HFFc6 (cell line): ENCODE measurements at regions not wholly inside any gene's neighbourhood (a gene's known extent, or its start where the extent isn't known, plus 50 kb on each side); places are given as distances from the start of the nearest gene placed in this dataset.

ENCODE experiments used
- DNase-seq: peaks from one replicate; pipeline ENCODE4 v3.0.0-alpha.2; 2018
- H3K27ac Mint-ChIP-seq: 2 replicates; pipeline ENCODE4 v1.8.0; 2020; ENCODE audit warnings: mild to moderate bottlenecking, mixed read lengths
- H3K27me3 Mint-ChIP-seq: 2 replicates; pipeline ENCODE4 v1.8.0; 2021; ENCODE audit warnings: mild to moderate bottlenecking, moderate library complexity, mixed read lengths; ENCODE audit not compliant: insufficient read depth
- H3K36me3 Mint-ChIP-seq: 2 replicates; pipeline ENCODE4 v1.8.0; 2021; ENCODE audit warnings: low read depth, mixed read lengths
- H3K4me1 Mint-ChIP-seq: 2 replicates; pipeline ENCODE4 v1.8.0; 2020; ENCODE audit warnings: low read depth, mixed read lengths
- H3K4me3 Mint-ChIP-seq: 2 replicates; pipeline ENCODE4 v1.8.0; 2020; ENCODE audit warnings: mild to moderate bottlenecking, moderate library complexity, mixed read lengths
- H3K9me3 Mint-ChIP-seq: 2 replicates; pipeline ENCODE4 v1.8.0; 2020; ENCODE audit warnings: mild to moderate bottlenecking, mixed read lengths
- CTCF ChIP-seq: fragments of 200-600 bp; sonication (generic); IDR thresholded peaks from 2 replicates; pipeline ENCODE4 v1.5.0; 2021; ENCODE audit warnings: antibody characterized with exemption, mild to moderate bottlenecking

DNA sequence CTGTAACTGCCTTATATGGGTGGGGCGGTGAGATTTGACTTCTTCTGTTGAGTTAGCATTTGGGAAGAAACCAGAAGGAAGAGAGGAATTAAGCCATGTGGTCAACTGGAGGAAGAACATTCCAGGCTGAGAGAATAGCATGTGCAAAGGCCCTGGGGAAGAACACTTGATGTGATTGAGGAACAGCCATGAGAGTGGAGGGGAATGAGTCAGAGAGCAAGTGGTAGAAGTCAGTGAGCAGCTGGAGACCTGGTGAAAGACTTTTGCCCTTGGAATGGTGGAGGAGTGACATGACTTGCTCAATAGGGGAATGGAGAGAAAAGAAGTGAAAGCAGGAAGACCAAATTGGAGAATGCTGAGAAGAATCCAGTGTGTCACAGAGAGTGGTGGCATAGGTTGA lies 327.8 kb upstream of the HAND2 start:
- H3K4me1 Mint-ChIP-seq = no peaks in the 10 kb centered on the region
- TF ChIP-seq CTCF = no peak
- H3K4me3 Mint-ChIP-seq = no peak overlapping the region
- no peaks in the 10 kb centered on the region for H3K36me3 Mint-ChIP-seq
- H3K27ac Mint-ChIP-seq = no peak overlapping the region
- peaks cover 13% of the 10 kb centered on the region for H3K9me3 Mint-ChIP-seq
- no peaks in the 10 kb centered on the region for H3K27me3 Mint-ChIP-seq
- DNase-seq = no peak

DNA sequence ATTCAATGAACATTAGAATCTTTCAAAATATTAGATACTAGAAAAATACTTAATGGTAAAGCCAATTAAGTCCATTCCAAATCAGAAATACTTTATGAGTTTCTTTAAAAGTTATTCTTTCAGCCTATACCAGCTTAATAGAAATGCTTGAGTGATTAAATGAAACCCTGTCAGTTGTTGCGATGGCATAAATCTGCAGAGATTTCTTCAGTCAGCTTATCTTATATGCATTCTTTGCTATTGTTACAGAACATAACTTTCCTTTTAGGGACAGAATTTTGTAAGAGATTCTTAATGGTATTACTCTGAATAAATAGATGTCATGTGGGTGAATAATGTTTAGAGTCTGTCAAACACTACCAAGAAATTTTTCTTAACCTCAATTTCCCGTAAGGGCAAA lies 325.0 kb upstream of the HAND2 start:
- no peak for DNase-seq
- Mint-ChIP-seq H3K36me3 (no peaks in the 10 kb centered on the region), H3K27me3 (no peaks in the 10 kb centered on the region), H3K27ac (no peak overlapping the region), H3K4me3 (no peak overlapping the region), H3K4me1 (no peaks in the 10 kb centered on the region), H3K9me3 (peaks cover 13% of the 10 kb centered on the region)
- TF ChIP-seq CTCF = no peak

DNA sequence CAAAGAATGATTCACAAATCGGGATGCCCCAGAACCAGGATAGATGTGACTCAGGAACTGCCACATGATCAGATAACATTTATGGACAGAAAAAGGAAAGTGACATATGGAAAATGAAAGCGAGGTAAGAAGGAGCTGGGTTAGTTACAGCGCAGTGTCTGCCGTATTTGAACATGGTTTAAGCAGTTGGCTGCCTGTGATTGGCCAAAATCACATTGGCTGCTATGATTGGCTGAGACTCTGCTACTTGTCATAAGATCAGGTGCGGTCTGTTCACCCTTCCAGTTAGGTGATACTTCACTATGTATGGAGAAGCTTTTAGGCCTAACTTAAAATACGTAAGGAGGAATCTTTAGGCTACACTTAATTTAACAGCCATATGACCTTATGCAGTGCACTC lies 322.7 kb upstream of the HAND2 start:
- H3K9me3 Mint-ChIP-seq = peaks cover 7% of the 10 kb centered on the region
- no peak overlapping the region for H3K27ac Mint-ChIP-seq
- H3K27me3 Mint-ChIP-seq = no peaks in the 10 kb centered on the region
- DNase-seq = no peak
- H3K4me1 Mint-ChIP-seq = no peaks in the 10 kb centered on the region
- TF ChIP-seq CTCF = no peak
- H3K36me3 Mint-ChIP-seq = no peaks in the 10 kb centered on the region
- no peak overlapping the region for H3K4me3 Mint-ChIP-seq

DNA sequence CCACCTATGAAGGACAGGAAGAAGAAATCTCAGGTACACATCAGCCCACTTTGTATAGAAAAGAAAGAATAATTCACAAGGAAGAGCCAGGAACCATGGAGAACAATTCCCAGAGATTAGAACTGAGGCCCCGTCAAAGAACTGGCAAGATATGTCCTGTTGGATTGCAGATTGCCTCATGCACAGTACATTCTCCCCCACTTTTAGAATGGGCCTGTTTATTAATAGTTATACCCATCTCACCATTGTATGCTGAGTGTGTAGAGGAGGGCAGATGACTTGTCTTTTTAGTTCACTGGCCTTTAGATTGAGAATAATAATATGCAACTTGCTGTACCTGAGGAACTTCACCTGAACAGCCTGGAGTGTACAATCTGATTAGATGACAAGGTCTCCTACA lies 315.6 kb upstream of the HAND2 start:
- no peak overlapping the region for H3K27ac Mint-ChIP-seq
- no peaks in the 10 kb centered on the region; the same call in 1 of the 2 replicates for H3K27me3 Mint-ChIP-seq
- no peak for TF ChIP-seq CTCF
- no peaks in the 10 kb centered on the region for H3K4me1 Mint-ChIP-seq
- DNase-seq = no peak
- H3K9me3 Mint-ChIP-seq = peaks cover 12% of the 10 kb centered on the region
- no peaks in the 10 kb centered on the region for H3K36me3 Mint-ChIP-seq
- H3K4me3 Mint-ChIP-seq = no peak overlapping the region

DNA sequence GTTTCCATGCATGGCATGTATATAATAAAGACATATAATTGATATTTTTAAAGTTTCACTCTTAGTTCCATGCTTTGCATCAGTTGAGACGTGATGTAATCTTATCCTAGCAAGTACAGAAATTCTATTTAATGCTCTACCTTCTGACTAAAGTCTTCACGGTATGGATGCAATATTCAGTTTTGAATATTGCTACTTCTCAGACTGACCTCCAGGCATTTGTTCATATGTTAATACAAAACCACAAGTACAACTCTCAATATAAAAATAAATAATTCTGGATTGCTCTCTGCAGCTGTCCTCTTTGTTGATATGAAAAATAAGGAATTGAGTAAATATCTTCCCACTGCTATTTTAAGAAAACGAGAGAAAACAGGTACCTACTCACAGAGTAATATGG lies 309.8 kb upstream of the HAND2 start:
- no peaks in the 10 kb centered on the region for H3K27me3 Mint-ChIP-seq
- peaks cover 12% of the 10 kb centered on the region for H3K9me3 Mint-ChIP-seq
- H3K4me1 Mint-ChIP-seq = no peaks in the 10 kb centered on the region
- no peak for DNase-seq
- H3K27ac Mint-ChIP-seq = no peak overlapping the region
- no peak overlapping the region for H3K4me3 Mint-ChIP-seq
- TF ChIP-seq CTCF = no peak
- H3K36me3 Mint-ChIP-seq = no peaks in the 10 kb centered on the region

DNA sequence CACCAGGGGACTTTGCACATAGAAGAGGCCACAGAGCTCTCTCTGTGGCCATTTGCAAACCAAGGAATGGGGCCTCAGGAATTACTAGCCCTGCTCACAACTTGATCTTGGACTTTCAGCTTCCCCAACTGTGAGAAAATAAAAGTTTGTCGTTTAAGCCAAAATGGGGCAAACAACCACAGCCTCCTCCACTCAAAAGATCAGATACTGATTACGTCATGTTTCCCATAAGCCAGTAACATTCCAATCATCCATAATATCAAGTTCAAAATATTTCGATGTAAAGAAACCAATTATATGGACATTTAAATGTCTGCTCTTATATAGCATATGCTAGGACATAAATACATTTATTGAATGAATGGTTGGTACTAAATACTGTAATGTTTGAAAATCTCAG lies 307.5 kb upstream of the HAND2 start:
- no peak for TF ChIP-seq CTCF
- peaks cover 5% of the 10 kb centered on the region for H3K9me3 Mint-ChIP-seq
- no peak overlapping the region for H3K4me3 Mint-ChIP-seq
- no peak for DNase-seq
- H3K27ac Mint-ChIP-seq = no peak overlapping the region
- H3K27me3 Mint-ChIP-seq = no peaks in the 10 kb centered on the region
- no peaks in the 10 kb centered on the region for H3K36me3 Mint-ChIP-seq
- H3K4me1 Mint-ChIP-seq = no peaks in the 10 kb centered on the region
